Activated T-cell treated with anti-CD3 and anti-CD28 coated beads, Interleukin-2, amount 50 U/mL, for 72 hours (primary cell): ENCODE measurements at regions not wholly inside any gene's neighbourhood (a gene's known extent, or its start where the extent isn't known, plus 50 kb on each side); places are given as distances from the start of the nearest gene placed in this dataset.

Experiments used
- ATAC-seq, 2 donors: fragments of 150-1000 bp; cut with Tn5 transposase; replicated peaks in 1 of 2; 2 replicates each; pipeline ENCODE4 v1.10.0; 2021; ENCODE audit warnings: moderate library complexity in 2 of 2, mild to moderate bottlenecking in 1 of 2
- DNase-seq, 2 donors: peaks; one replicate each; pipeline ENCODE4 v3.0.0; 2021 to 2022; ENCODE audit warnings: mixed read lengths in 1 of 2
- H3K27ac Mint-ChIP-seq: one replicate; pipeline ENCODE4 v1.8.0; 2022; ENCODE audit warnings: mild to moderate bottlenecking, moderate library complexity, mixed read lengths
- H3K27me3 Mint-ChIP-seq: one replicate; pipeline ENCODE4 v1.8.0; 2022; ENCODE audit warnings: low read depth, mixed read lengths
- H3K36me3 Mint-ChIP-seq, 2 donors: one replicate each; pipeline ENCODE4 v1.8.0; 2022; ENCODE audit warnings: mixed read lengths in 2 of 2, mild to moderate bottlenecking in 1 of 2; ENCODE audit not compliant: insufficient read depth in 2 of 2
- H3K4me1 Mint-ChIP-seq: one replicate; pipeline ENCODE4 v1.8.0; 2022; ENCODE audit warnings: low read depth, mixed read lengths
- H3K4me3 Mint-ChIP-seq, 2 donors: one replicate each; pipeline ENCODE4 v1.8.0; 2022; ENCODE audit warnings: mild to moderate bottlenecking in 2 of 2, mixed read lengths in 2 of 2, moderate library complexity in 2 of 2
- H3K9me3 Mint-ChIP-seq, 2 donors: one replicate each; pipeline ENCODE4 v1.8.0; 2022; ENCODE audit warnings: mixed read lengths in 2 of 2

DNA sequence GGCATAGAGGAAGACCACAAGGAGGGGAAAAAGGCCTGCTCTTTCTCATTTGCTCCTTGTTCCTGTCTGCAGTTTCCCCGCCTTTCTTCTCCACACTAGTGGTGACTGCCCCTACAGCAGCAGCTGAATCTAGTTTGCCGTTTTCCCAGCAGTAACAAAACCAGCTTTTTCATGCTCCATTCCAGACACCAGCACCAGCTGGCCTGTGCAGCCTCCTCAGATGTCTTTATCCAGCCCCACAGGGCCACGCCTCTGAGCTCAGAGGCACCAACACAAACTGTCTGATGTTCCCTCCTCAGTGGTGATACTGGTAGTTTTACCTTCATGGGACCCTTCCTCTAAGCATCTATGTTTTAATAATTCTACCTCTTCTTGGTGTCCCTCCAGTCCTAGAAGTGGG lies 70.4 kb upstream of the SLC24A3 start:
- H3K4me1 Mint-ChIP-seq, result no peaks in the 10 kb centered on the region
- peaks cover 3 to 6% of the 10 kb centered on the region in 2 donors for H3K9me3 Mint-ChIP-seq
- ATAC-seq (no peak), DNase-seq (no peak)
- no peak overlapping the region for H3K27ac Mint-ChIP-seq
- no peak overlapping the region for H3K4me3 Mint-ChIP-seq
- no peaks in the 10 kb centered on the region for H3K27me3 Mint-ChIP-seq
- no peaks in the 10 kb centered on the region for H3K36me3 Mint-ChIP-seq

DNA sequence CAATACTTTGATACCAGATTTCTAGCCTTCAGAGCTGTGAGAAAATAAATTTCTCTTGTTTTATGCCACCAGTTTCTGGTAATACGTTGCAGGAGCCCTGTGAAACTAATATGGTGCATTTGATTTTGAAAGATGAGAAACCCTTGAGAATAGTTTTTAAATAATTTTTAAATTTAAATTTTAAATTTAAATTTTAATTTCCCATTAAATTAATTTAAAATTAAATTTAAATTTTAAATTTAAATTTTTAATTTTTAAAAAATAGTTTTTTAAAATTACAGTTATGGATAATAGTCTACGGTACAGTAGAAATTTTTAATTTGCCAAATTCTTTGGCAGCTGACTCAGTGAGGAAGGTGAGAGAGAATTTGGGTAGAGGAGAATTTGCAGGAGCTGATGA lies 68.6 kb upstream of the SLC24A3 start:
- no peaks in the 10 kb centered on the region for H3K36me3 Mint-ChIP-seq
- no peaks in the 10 kb centered on the region for H3K27me3 Mint-ChIP-seq
- no peak overlapping the region for H3K27ac Mint-ChIP-seq
- no peaks in the 10 kb centered on the region for H3K4me1 Mint-ChIP-seq
- H3K4me3 Mint-ChIP-seq, result no peak overlapping the region
- DNase-seq, result no peak
- ATAC-seq, result no peak
- peaks cover under 1 to 4% of the 10 kb centered on the region in 2 donors for H3K9me3 Mint-ChIP-seq

DNA sequence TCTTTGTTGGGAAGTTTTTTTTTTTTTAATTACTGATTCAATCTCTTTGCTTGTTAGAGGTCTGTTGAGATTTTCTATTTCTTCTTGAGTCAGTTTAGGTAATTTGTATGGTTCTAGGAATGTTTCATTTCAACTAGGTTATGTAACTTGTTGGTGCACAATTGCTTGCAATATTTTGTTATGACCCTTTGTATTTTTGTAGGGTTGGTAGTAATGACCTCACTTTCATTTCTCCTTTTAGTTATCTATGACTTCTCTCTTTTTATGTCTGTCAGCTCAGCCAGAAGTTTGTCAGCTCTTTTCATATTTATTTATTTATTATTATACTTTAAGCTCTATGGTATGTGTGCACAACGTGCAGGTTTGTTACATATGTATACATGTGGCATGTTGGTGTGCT lies 51.1 kb upstream of the SLC24A3 start:
- Mint-ChIP-seq H3K4me3 (no peak overlapping the region), H3K27me3 (no peaks in the 10 kb centered on the region), H3K27ac (no peak overlapping the region), H3K9me3 (peaks cover 0 to 2% of the 10 kb centered on the region in 2 donors), H3K4me1 (no peaks in the 10 kb centered on the region), H3K36me3 (no peaks in the 10 kb centered on the region)
- ATAC-seq, result no peak
- DNase-seq, result no peak
